CD4-positive, alpha-beta T cell treated with Interferon gamma for 1 hour (primary cell): ENCODE measurements at regions not wholly inside any gene's neighbourhood (a gene's known extent, or its start where the extent isn't known, plus 50 kb on each side); places are given as distances from the start of the nearest gene placed in this dataset.
"Not testable (repeated sequence)": the region's sequence is repeated elsewhere in the genome, so short reads cannot be mapped to it uniquely, and the experiment has no call there.

Experiments
- DNase-seq: peaks from one replicate; pipeline ENCODE4 v3.0.0-alpha.2; 2020

- DNase-seq = no peak
These were observed 142.8 kb downstream of the ENC1 start for GRCh38 chr5:74497706-74498105.

GRCh38 chr5:74493411-74493810, 147.1 kb downstream of the ENC1 start:
- no peak for DNase-seq

- DNase-seq = no peak
These were observed 148.3 kb downstream of the ENC1 start for GRCh38 chr5:74492230-74492629.

GRCh38 chr5:74491586-74491985, 148.9 kb downstream of the ENC1 start:
- no peak for DNase-seq

GRCh38 chr5:74490814-74491213, 149.7 kb downstream of the ENC1 start:
- DNase-seq = peak; percentile 14

- DNase-seq = no peak
These were observed 157.5 kb downstream of the ENC1 start for GRCh38 chr5:74482990-74483389.

- DNase-seq = no peak
These were observed 158.0 kb downstream of the ENC1 start for GRCh38 chr5:74482523-74482922.

- not testable (repeated sequence) for DNase-seq
These were observed 159.2 kb downstream of the ENC1 start for GRCh38 chr5:74481357-74481756.

- no peak for DNase-seq
These were observed 160.3 kb downstream of the ENC1 start for GRCh38 chr5:74480201-74480600.

GRCh38 chr5:74478328-74478727, 162.2 kb downstream of the ENC1 start:
- no peak for DNase-seq

- no peak for DNase-seq
These were observed 162.8 kb downstream of the ENC1 start for GRCh38 chr5:74477761-74478160.

- no peak for DNase-seq
These were observed 163.6 kb downstream of the ENC1 start for GRCh38 chr5:74476819-74477453.

- DNase-seq = no peak
These were observed 164.3 kb downstream of the ENC1 start for GRCh38 chr5:74476046-74476818.

- no peak for DNase-seq
These were observed 168.7 kb downstream of the ENC1 start for GRCh38 chr5:74471875-74472274.

GRCh38 chr5:74469234-74469994, 171.1 kb downstream of the ENC1 start:
- DNase-seq = no peak

GRCh38 chr5:74468421-74468820, 172.1 kb downstream of the ENC1 start:
- DNase-seq = no peak

- no peak for DNase-seq
These were observed 174.8 kb downstream of the ENC1 start for GRCh38 chr5:74465724-74466123.

GRCh38 chr5:74464512-74465209, 175.9 kb downstream of the ENC1 start:
- no peak for DNase-seq

GRCh38 chr5:74462356-74462755, 178.2 kb downstream of the ENC1 start:
- no peak for DNase-seq

- DNase-seq = no peak
These were observed 179.3 kb downstream of the ENC1 start for GRCh38 chr5:74461251-74461650.

- DNase-seq = no peak
These were observed 179.8 kb downstream of the ENC1 start for GRCh38 chr5:74460694-74461093.

GRCh38 chr5:74459984-74460383, 180.5 kb downstream of the ENC1 start:
- no peak for DNase-seq

- DNase-seq = no peak
These were observed 182.7 kb downstream of the ENC1 start for GRCh38 chr5:74457876-74458275.
